DMS 273 (cell line): ENCODE measurements at regions not wholly inside any gene's neighbourhood (a gene's known extent, or its start where the extent isn't known, plus 50 kb on each side); places are given as distances from the start of the nearest gene placed in this dataset.

Experiments used
- DNase-seq: peaks from one replicate; lab custom pipeline; 2025; ENCODE audit not compliant: unreplicated experiment; lab: John Stamatoyannopoulos, UW

GRCh38 chr1:212525479-212526110 is 83.0 kb upstream of the ATF3 start:
- no peak for DNase-seq

DNA sequence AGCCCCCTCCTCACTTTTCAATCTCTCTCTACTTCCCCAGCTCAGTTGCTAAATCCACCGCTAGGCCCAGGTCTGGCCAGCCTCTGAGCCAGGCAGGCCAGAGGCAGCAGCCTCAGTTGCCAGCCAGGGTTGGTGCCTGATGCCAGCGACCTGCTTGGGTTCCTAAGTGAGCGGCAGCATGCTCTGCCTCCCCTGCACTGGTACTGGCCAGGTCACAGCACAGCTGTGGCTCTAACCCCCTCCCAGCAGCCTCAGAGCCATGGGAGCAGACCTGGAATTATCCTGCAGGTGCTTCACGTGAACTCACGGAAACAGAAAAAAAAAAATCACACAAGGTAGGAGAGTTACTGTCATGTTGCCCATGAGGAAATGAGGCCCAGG is 82.5 kb upstream of the ATF3 start:
- no peak for DNase-seq

- peak; percentile 31 for DNase-seq
Measured at GRCh38 chr1:212528501-212528900, 80.1 kb upstream of the ATF3 start.

DNA sequence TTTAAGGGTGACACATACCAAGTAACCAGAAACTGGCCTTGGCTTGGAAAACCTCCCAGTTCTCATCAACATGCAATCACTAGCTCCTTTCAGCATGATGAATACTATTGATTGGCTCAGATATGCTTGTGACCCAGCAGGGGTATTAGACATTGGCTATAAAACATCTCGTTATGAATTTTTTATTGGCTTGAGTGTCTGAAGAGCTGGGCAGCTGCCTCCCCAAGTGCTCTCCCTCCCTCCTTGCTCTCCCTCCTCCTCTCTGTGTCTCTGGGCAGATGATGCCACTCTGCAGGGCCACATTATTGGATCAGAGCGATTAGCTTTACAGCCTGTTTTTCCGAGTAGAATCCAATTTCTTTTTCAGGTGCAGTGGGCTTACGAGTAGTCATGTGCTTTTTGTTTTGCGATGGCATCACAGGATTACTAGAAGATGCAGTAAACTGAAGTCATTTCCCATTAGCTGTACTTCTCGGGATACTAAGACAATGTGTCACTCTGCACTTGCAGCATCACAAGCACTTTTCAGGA is 79.3 kb upstream of the ATF3 start:
- DNase-seq = no peak

GRCh38 chr1:212531267-212531666 is 77.3 kb upstream of the ATF3 start:
- DNase-seq = no peak

GRCh38 chr1:212531796-212532195 is 76.8 kb upstream of the ATF3 start:
- no peak for DNase-seq

DNA sequence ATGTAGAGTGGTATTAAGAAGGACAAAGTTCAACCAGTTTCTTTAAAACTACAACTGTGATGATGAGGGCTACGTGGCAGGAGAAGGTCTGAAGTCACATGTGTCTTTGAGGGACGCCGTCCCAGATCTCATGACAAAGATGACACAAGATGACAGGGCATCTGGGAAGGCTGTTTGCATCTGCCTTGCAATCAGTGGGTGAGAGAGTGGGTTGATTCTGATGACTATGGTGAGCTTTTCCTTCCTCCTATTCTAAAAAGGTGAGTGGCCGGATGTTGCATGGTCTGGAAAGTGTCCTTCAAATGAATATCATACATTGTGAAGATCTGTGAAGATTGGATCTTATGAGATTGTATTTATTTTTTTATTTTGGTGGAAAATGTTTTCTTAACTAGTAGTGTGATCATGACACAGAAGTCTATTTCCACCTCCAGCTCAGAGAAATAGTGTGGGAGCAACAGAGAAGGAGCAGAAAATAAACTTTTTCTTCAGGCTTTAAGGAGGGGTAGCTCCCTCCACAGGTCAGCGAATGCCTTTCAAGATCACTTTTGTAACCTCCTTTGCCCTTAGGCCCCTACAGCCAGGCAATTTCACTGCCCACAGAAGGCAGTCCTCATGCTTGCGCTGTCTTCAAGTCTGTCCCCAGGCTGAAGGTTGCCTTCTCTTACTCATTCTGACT is 76.0 kb upstream of the ATF3 start:
- DNase-seq = no peak

GRCh38 chr1:212533148-212533517 is 75.4 kb upstream of the ATF3 start:
- DNase-seq = no peak

DNA sequence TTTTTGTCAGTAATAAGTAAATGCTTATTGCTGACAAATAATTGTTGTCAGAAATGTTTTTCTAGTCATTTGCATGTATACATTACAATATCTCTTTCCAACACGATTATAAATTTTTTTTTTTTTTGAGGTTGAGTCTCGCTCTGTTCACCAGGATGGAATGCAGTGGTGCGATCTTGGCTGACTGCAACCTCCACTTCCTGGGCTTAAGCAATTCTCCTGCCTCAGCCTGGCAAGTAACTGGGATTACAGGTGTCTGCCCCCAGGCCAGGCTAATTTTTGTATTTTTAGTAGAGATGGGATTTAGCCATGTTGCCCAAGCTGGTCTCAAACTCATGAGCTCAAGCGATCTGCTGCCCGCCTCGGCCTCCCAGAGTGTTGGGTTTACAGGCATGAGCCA is 72.0 kb upstream of the ATF3 start:
- no peak for DNase-seq

DNA sequence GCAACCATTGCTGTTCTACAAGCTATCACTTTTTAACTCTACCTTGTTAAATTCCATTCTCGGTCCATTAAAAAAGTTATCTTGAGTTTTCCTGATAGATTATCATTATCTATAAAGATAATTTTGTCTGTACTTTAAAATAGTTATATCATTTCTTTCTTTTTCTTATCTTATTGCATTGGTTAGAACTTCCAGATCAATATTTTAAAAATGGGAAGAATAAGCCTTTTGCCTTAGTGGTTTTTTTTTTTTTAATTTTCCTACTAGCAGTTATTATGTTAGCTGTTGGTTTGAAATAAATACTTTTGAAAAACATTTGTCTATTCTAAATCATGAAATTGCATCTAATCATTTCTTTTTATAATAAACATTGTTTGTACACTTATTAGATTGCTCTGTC is 71.0 kb upstream of the ATF3 start:
- no peak for DNase-seq

DNA sequence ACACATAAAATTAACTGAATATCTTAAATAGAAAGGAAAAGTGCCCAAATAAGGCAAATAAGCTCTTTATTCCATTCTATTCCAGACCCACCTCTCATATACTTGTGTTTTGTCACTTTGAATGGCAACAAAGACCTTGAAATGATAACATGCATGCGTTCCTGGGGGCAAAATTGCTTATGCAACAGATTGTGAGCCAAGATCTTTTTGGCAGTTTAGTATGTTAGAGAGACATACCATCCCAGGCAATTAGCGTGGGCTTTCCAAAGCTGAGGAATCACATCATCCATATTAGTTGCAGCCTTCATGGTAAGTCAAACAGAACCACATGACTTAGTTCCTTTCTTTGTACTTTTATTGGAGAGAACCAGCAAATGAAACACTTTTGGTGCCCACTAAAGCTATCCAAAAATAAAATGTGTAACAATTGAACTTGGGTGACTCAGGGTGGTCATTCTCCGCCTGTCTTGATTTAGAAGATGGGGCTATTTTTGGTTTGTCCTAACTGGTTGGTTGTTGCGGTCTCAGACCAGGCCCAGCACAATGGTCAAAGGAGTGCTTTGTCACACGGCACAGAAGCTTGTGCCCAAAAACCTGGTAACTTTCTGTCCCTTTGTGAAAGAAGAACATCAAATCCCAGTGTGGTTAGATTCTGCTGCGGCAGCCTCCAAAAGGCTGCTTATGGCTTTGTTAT is 68.7 kb upstream of the ATF3 start:
- no peak for DNase-seq

- no peak for DNase-seq
Measured at GRCh38 chr1:212542761-212543187, 65.8 kb upstream of the ATF3 start.

DNA sequence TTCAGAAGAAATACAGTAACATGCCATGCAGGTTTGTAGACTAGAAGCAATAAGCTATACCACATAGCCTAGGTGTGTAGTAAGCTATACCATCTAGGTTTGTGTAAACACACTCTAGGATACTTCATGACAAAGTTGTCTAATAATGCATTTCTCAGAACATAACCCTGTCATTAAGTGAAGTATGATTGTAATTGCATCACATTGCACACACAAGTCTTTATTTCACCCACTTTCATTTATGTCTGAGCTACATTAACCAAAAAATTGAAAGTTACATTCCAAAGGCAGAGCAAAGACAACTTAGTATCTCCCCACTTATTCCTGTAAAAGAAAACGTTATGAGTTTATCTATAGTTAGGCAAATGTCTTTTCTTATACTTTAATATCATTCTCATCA is 64.5 kb upstream of the ATF3 start:
- no peak for DNase-seq

DNA sequence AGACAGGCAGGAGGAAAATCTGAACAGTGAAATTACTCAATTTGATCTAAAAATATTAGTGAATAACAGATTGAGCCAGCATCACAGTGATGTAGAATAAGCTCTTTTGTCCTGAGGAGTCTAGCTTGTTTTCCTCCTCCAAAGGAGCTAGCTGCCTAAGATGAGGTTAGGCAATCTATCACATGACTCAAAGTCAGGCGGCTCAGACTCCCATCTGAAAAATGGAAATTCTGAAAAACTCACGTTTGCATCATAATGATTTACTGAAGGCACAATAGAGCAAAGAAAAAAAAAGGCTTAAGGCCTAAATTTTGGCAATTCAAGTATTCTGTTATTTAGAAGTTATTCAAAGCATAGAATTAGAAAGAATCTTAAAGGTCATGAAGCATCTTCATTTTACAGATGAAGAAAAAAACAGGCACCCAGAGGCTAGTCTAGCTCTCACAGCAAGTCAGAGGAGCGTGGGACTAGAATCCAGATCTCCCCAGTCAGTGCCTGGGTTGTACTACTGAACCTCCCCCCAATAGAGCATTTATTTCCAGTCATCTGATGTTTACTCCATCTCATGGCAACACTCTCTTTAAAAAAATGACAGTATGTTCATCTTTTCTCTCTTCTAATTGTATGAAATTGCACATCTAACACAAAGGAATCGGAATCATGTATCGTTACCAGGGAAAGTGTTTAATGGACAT is 62.5 kb upstream of the ATF3 start:
- DNase-seq = no peak

DNA sequence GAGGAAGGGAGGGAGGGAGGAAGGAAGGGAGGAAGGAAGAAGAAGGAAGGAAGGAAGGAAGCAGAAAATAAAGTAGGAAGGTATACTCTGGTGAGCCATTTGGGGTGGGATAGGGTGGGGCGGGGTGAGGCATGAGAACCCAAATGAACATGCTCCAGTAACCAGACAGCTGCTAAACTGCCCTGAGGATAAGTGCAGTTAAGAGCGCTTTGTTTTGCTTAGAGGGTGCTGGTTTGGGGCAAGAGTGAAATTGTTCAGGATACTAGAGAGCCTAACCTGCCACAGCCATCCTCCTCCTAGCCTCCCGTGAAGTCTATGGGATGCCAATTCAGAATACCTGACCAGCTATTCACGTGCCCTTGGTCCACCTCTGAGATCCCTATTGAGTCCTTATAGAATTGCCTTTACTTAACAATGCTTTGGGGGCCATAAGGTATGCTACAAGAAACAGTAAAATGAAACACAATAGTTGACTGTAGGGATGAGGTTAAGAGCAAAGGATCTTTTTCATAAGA is 59.0 kb upstream of the ATF3 start:
- DNase-seq = no peak

DNA sequence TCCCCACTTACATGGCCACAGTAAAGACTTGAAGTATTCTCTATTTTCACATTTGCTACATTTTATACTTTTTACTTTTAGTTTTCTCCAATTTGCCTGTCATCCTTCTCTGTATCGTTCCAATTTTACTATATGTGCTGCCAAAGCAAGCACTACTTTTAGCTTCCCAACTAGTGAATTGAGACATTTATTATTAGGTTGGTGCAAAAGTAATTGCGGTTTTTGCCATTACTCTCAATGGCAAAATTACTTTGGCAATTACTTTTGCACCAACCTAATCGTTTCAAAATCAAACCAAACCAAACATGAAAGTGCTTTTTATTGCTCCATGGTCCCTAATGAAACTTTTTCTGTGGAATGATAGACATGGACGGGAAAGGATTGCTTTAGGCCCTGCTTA is 56.6 kb upstream of the ATF3 start:
- DNase-seq = no peak

- DNase-seq = no peak
Measured at GRCh38 chr1:212553676-212554075, 54.9 kb upstream of the ATF3 start.

DNA sequence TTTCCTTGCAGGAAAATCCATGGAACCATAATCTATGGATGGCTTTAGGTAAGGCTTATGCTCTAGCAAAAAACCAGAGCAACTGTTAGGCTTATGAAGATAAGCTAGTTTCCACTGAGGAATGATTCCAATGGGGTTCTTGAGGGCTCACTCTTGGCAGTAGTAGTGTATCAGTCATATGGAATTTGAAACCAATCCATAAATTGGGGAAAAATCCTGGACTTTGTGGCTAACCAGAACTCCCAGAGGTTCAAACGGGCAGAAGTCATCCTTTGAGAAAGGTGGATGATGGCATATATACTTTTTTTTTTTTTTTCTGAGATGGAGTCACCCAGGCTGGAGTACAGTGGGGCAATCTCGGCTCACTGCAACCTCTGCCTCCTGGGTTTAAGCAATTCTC is 54.2 kb upstream of the ATF3 start:
- no peak for DNase-seq

DNA sequence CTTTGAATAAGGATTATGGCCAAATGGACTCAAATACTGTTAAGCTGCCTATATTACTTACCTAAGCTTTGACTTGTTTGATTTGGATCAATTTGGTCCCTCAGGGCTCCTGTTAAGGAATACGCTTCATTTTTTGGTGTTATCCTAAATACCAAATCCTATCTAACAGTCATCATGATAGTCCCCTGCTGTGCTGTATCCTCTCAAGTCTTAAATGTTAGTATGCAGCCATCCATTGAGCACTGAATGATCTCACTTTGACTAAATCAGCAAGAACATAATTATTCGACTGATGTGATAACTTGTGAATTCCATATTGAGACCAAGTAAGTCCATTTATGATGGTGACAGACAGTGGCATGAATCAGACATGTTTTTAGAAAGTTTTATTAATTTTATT is 53.1 kb upstream of the ATF3 start:
- DNase-seq = no peak

- no peak for DNase-seq
Measured at GRCh38 chr1:212556822-212557549, 51.6 kb upstream of the ATF3 start.
